ENCODE measurements at regions not wholly inside any gene's neighbourhood (a gene's known extent, or its start where the extent isn't known, plus 50 kb on each side); places are given as distances from the start of the nearest gene placed in this dataset.

GRCh38 chr13:22495819-22496218 is 685.0 kb upstream of the SGCG start:
- TF ChIP-seq, protein P1, sequence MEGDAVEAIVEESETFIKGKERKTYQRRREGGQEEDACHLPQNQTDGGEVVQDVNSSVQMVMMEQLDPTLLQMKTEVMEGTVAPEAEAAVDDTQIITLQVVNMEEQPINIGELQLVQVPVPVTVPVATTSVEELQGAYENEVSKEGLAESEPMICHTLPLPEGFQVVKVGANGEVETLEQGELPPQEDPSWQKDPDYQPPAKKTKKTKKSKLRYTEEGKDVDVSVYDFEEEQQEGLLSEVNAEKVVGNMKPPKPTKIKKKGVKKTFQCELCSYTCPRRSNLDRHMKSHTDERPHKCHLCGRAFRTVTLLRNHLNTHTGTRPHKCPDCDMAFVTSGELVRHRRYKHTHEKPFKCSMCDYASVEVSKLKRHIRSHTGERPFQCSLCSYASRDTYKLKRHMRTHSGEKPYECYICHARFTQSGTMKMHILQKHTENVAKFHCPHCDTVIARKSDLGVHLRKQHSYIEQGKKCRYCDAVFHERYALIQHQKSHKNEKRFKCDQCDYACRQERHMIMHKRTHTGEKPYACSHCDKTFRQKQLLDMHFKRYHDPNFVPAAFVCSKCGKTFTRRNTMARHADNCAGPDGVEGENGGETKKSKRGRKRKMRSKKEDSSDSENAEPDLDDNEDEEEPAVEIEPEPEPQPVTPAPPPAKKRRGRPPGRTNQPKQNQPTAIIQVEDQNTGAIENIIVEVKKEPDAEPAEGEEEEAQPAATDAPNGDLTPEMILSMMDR (optimal IDR thresholded peaks at IDR 0.05 in 1 of 3, IDR thresholded peaks at IDR 0.05 in 1 of 3, conservative IDR thresholded peaks at IDR 0.05 in 1 of 3; ENCODE audit: extremely low read depth in 1 of 3, insufficient read depth in 2 of 3, low read length in 3 of 3): no peak
- no peak for TF ChIP-seq EZH2 (IDR thresholded peaks at IDR 0.05; ENCODE audit: low read length)

All from keratinocyte (primary cell).